Mammary epithelial cell (primary cell): ENCODE measurements at regions not wholly inside any gene's neighbourhood (a gene's known extent, or its start where the extent isn't known, plus 50 kb on each side); places are given as distances from the start of the nearest gene placed in this dataset.

Experiments
- EZH2 ChIP-seq: IDR thresholded peaks from 2 replicates; pipeline ENCODE4 v1.6.1; 2012; ENCODE audit warnings: low read length, inconsistent platforms, borderline replicate concordance
- TF ChIP-seq, protein P1 (sequence below), 2 donors: IDR thresholded peaks in 1 of 2; conservative IDR thresholded peaks in 1 of 2; 2 replicates each; pipeline ENCODE4 v1.5.1; 2011 to 2012; ENCODE audit warnings: inconsistent platforms in 2 of 2, low read length in 2 of 2, mild to moderate bottlenecking in 2 of 2, control low read depth in 1 of 2, low read depth in 1 of 2; ENCODE audit not compliant: insufficient read depth in 1 of 2; ENCODE audit errors: extremely low read depth in 1 of 2

DNA sequence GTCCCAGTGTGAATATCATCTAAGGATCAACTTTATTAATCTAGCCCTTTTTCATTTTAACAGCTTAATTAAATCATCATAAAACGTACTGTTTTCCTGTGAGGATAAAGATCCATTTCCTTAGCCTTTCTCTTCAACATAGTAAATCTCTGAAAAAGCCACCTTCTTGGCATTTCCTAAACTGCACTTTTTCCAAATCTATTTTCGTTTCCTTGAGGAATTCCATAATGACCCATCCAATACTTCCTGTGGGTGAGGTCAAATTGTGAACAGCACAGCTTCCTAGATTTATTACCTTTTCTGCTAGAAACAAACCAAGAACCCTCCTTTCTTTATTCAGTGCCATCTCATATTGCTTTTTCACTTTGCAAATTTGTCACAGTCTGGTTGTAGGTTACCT is 129.4 kb upstream of the CNTN4 start:
- TF ChIP-seq, protein P1, sequence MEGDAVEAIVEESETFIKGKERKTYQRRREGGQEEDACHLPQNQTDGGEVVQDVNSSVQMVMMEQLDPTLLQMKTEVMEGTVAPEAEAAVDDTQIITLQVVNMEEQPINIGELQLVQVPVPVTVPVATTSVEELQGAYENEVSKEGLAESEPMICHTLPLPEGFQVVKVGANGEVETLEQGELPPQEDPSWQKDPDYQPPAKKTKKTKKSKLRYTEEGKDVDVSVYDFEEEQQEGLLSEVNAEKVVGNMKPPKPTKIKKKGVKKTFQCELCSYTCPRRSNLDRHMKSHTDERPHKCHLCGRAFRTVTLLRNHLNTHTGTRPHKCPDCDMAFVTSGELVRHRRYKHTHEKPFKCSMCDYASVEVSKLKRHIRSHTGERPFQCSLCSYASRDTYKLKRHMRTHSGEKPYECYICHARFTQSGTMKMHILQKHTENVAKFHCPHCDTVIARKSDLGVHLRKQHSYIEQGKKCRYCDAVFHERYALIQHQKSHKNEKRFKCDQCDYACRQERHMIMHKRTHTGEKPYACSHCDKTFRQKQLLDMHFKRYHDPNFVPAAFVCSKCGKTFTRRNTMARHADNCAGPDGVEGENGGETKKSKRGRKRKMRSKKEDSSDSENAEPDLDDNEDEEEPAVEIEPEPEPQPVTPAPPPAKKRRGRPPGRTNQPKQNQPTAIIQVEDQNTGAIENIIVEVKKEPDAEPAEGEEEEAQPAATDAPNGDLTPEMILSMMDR (conservative IDR thresholded peaks at IDR 0.05 in 1 of 2, IDR thresholded peaks at IDR 0.05 in 1 of 2; ENCODE audit: extremely low read depth in 1 of 2, insufficient read depth in 1 of 2, low read depth in 1 of 2, low read length in 2 of 2): no peak
- no peak for TF ChIP-seq EZH2
